Progenitor cell of endocrine pancreas (in vitro differentiated cells): ENCODE measurements at regions not wholly inside any gene's neighbourhood (a gene's known extent, or its start where the extent isn't known, plus 50 kb on each side); places are given as distances from the start of the nearest gene placed in this dataset.

Experiments
- DNase-seq: peaks from one replicate; pipeline ENCODE4 v3.0.0; 2021; ENCODE audit warnings: low spot score; ENCODE audit not compliant: unreplicated experiment
- H3K27ac Mint-ChIP-seq: 2 replicates; pipeline ENCODE4 v1.8.0; 2021; ENCODE audit warnings: mild to moderate bottlenecking, moderate library complexity, mixed read lengths
- H3K27me3 Mint-ChIP-seq: 2 replicates; pipeline ENCODE4 v1.8.0; 2021; ENCODE audit warnings: mixed read lengths
- H3K36me3 Mint-ChIP-seq: 2 replicates; pipeline ENCODE4 v1.8.0; 2022; ENCODE audit warnings: mixed read lengths; ENCODE audit not compliant: insufficient read depth
- H3K4me1 Mint-ChIP-seq: 2 replicates; pipeline ENCODE4 v1.8.0; 2021; ENCODE audit warnings: low read depth, mixed read lengths
- H3K4me3 Mint-ChIP-seq: 2 replicates; pipeline ENCODE4 v1.8.0; 2021; ENCODE audit warnings: low read depth, mild to moderate bottlenecking, moderate library complexity, mixed read lengths
- H3K9me3 Mint-ChIP-seq: 2 replicates; pipeline ENCODE4 v1.8.0; 2021; ENCODE audit warnings: low read depth, mixed read lengths
- CTCF ChIP-seq: fragments of 200-600 bp; sonication (generic); IDR thresholded peaks from one replicate; pipeline ENCODE4 v1.5.0; 2021; ENCODE audit warnings: antibody characterized with exemption, mild to moderate bottlenecking; ENCODE audit not compliant: unreplicated experiment

- Mint-ChIP-seq H3K4me3 (no peak overlapping the region), H3K36me3 (peaks cover 2% of the 10 kb centered on the region), H3K4me1 (no peaks in the 10 kb centered on the region), H3K27ac (no peak overlapping the region), H3K27me3 (no peaks in the 10 kb centered on the region), H3K9me3 (peaks cover 4% of the 10 kb centered on the region)
- no peak for TF ChIP-seq CTCF
- DNase-seq = no peak
Observed at GRCh38 chr1:87632232-87632631, 303.6 kb downstream of the LMO4 start.

- Mint-ChIP-seq H3K36me3 (peaks cover 2% of the 10 kb centered on the region), H3K27ac (no peak overlapping the region), H3K9me3 (peaks cover 8% of the 10 kb centered on the region), H3K27me3 (no peaks in the 10 kb centered on the region), H3K4me1 (peaks cover 2% of the 10 kb centered on the region), H3K4me3 (no peak overlapping the region)
- TF ChIP-seq CTCF = no peak
- no peak for DNase-seq
Observed at GRCh38 chr1:87636198-87636892, 307.7 kb downstream of the LMO4 start.

GRCh38 chr1:87638636-87639035 is 310.0 kb downstream of the LMO4 start:
- peaks cover 2% of the 10 kb centered on the region for H3K36me3 Mint-ChIP-seq
- TF ChIP-seq CTCF = no peak
- peaks cover 24% of the 10 kb centered on the region for H3K4me1 Mint-ChIP-seq
- no peak overlapping the region for H3K27ac Mint-ChIP-seq
- DNase-seq = no peak
- no peak overlapping the region for H3K4me3 Mint-ChIP-seq
- H3K9me3 Mint-ChIP-seq = peaks cover 8% of the 10 kb centered on the region
- no peaks in the 10 kb centered on the region for H3K27me3 Mint-ChIP-seq

GRCh38 chr1:87641996-87642395 is 313.3 kb downstream of the LMO4 start:
- peaks cover 4% of the 10 kb centered on the region for H3K9me3 Mint-ChIP-seq
- peaks cover 36% of the 10 kb centered on the region for H3K4me1 Mint-ChIP-seq
- H3K27me3 Mint-ChIP-seq = no peaks in the 10 kb centered on the region
- DNase-seq = no peak
- no peaks in the 10 kb centered on the region for H3K36me3 Mint-ChIP-seq
- H3K4me3 Mint-ChIP-seq = no peak overlapping the region
- H3K27ac Mint-ChIP-seq = peak overlapping the region; percentile 90
- TF ChIP-seq CTCF = no peak

GRCh38 chr1:87642581-87643221 is 314.0 kb downstream of the LMO4 start:
- DNase-seq = no peak
- Mint-ChIP-seq H3K4me3 (no peak overlapping the region), H3K9me3 (peaks cover 4% of the 10 kb centered on the region), H3K4me1 (peaks cover 36% of the 10 kb centered on the region), H3K36me3 (no peaks in the 10 kb centered on the region), H3K27me3 (no peaks in the 10 kb centered on the region), H3K27ac (peak overlapping the region; percentile 88)
- no peak for TF ChIP-seq CTCF
